Kidney (tissue), 13 donors: ENCODE measurements at regions not wholly inside any gene's neighbourhood (a gene's known extent, or its start where the extent isn't known, plus 50 kb on each side); places are given as distances from the start of the nearest gene placed in this dataset.

ENCODE experiments used
- DNase-seq, 5 donors: peaks; one replicate each; pipeline ENCODE4 v3.0.0-alpha.2; 2013 to 2020
- FAIRE-seq: peaks from 2 replicates; lab custom pipeline; 2012; peaks lifted over from hg19 to GRCh38; lab: Jason Lieb, UNC
- H3K27ac ChIP-seq, 2 donors: one replicate each; pipeline ENCODE4 v1.7.0; 2013; ENCODE audit warnings: low read depth in 2 of 2, low read length in 2 of 2, inconsistent platforms in 1 of 2
- H3K27me3 ChIP-seq: one replicate; pipeline ENCODE4 v1.7.1; 2013; ENCODE audit warnings: low read length, inconsistent platforms; ENCODE audit not compliant: control insufficient read depth, insufficient read depth
- H3K36me3 ChIP-seq, 3 donors: one replicate each; pipeline versions ENCODE4 v1.7.0 to v1.7.1; 2013; ENCODE audit warnings: low read length in 3 of 3, control low read depth in 1 of 3, inconsistent platforms in 1 of 3; ENCODE audit not compliant: insufficient read depth in 3 of 3, control insufficient read depth in 2 of 3
- H3K4me1 ChIP-seq, 3 donors: one replicate each; pipeline versions ENCODE4 v1.7.0 to v1.7.1; 2013; ENCODE audit warnings: low read length in 3 of 3, inconsistent platforms in 1 of 3, low read depth in 1 of 3; ENCODE audit not compliant: control insufficient read depth in 2 of 3, insufficient read depth in 2 of 3
- H3K4me3 ChIP-seq, 3 donors: one replicate each; pipeline versions ENCODE4 v1.7.0 to v1.8.1; 2013; ENCODE audit warnings: low read length in 3 of 3, control low read depth in 1 of 3, inconsistent platforms in 1 of 3
- H3K9ac ChIP-seq, 3 donors: one replicate each; pipeline versions ENCODE4 v1.7.0 to v1.7.1; 2013; ENCODE audit warnings: low read length in 3 of 3, control low read depth in 1 of 3, inconsistent platforms in 1 of 3
- H3K9me3 ChIP-seq, 3 donors: one replicate each; pipeline versions ENCODE4 v1.7.0 to v1.7.1; 2013; ENCODE audit warnings: low read length in 3 of 3, control low read depth in 1 of 3, inconsistent platforms in 1 of 3; ENCODE audit not compliant: control insufficient read depth in 2 of 3, insufficient read depth in 1 of 3
- CTCF ChIP-seq: IDR thresholded peaks from 3 replicates; pipeline ENCODE4 v1.5.1; 2012; ENCODE audit warnings: mild to moderate bottlenecking, moderate library complexity, borderline replicate concordance; ENCODE audit not compliant: insufficient read depth; ENCODE audit errors: extremely low read depth
- intact Hi-C: fragments of 100-400 bp; cut with DNase I; formaldehyde crosslinking; loops from one replicate; pipeline ENCODE4 v1.11.1; 2022
- donor health status: control.
- donor health status: control.
- donor health status: control.
- donor health status: control.
- donor health status: control.
- donor health status: DM: yes; HTN: yes; CAD: no.
- donor health status: Normal renal cell carcinoma (clear cell type).

GRCh38 chr13:21956666-21957065 lies 285.8 kb downstream of the FGF9 start:
- peaks cover 0 to under 1% (median 0%) of the 10 kb centered on the region in 3 donors for H3K9me3 ChIP-seq
- intact Hi-C loops = no loop called here
- no peak for TF ChIP-seq CTCF
- FAIRE-seq (no peak), DNase-seq (no peak)
- no peaks in the 10 kb centered on the region for H3K27me3 ChIP-seq
- no peaks in the 10 kb centered on the region for H3K4me1 ChIP-seq
- H3K27ac ChIP-seq = no peak overlapping the region
- H3K9ac ChIP-seq = no peak overlapping the region
- H3K36me3 ChIP-seq = no peaks in the 10 kb centered on the region
- H3K4me3 ChIP-seq = no peak overlapping the region

- Histone ChIP-seq H3K9me3 (peaks cover 0 to 5% (median 0%) of the 10 kb centered on the region in 3 donors), H3K27me3 (no peaks in the 10 kb centered on the region), H3K36me3 (no peaks in the 10 kb centered on the region), H3K9ac (no peak overlapping the region), H3K4me3 (no peak overlapping the region), H3K27ac (no peak overlapping the region), H3K4me1 (no peaks in the 10 kb centered on the region)
- intact Hi-C loops = no loop called here
- TF ChIP-seq CTCF = no peak
- no peak for FAIRE-seq
- no peak for DNase-seq
Measured at GRCh38 chr13:21957833-21958232, 287.0 kb downstream of the FGF9 start.

GRCh38 chr13:21960108-21960507 lies 289.2 kb downstream of the FGF9 start:
- Histone ChIP-seq H3K36me3 (no peaks in the 10 kb centered on the region), H3K9me3 (peaks cover 0 to 5% (median 0%) of the 10 kb centered on the region in 3 donors), H3K4me1 (no peaks in the 10 kb centered on the region), H3K27ac (no peak overlapping the region), H3K4me3 (no peak overlapping the region), H3K9ac (no peak overlapping the region), H3K27me3 (no peaks in the 10 kb centered on the region)
- DNase-seq (no peak), FAIRE-seq (no peak)
- intact Hi-C loops = no loop called here
- TF ChIP-seq CTCF = no peak

- Histone ChIP-seq H3K4me3 (no peak overlapping the region), H3K9me3 (peaks cover 0 to 5% (median 0%) of the 10 kb centered on the region in 3 donors), H3K27me3 (no peaks in the 10 kb centered on the region), H3K4me1 (no peaks in the 10 kb centered on the region), H3K27ac (no peak overlapping the region), H3K9ac (no peak overlapping the region), H3K36me3 (no peaks in the 10 kb centered on the region)
- intact Hi-C loops = no loop called here
- no peak for TF ChIP-seq CTCF
- FAIRE-seq (no peak), DNase-seq (no peak)
Measured at GRCh38 chr13:21964686-21965085, 293.8 kb downstream of the FGF9 start.
